Adrenal gland (tissue), 9 donors: ENCODE measurements at regions not wholly inside any gene's neighbourhood (a gene's known extent, or its start where the extent isn't known, plus 50 kb on each side); places are given as distances from the start of the nearest gene placed in this dataset.

ENCODE experiments used
- DNase-seq, 7 donors: peaks; one replicate each; pipeline ENCODE4 v3.0.0-alpha.2; 2019 to 2020
- H3K27ac ChIP-seq, 5 donors: fragments of 200-600 bp; sonication (generic) in 4 of 5; 1 replicate in 3 of 5; 2 replicates in 2 of 5; pipeline versions ENCODE4 v1.5.1 to v1.8.0; 2016 to 2020; ENCODE audit warnings: mild to moderate bottlenecking in 1 of 5
- H3K27me3 ChIP-seq: fragments of 200-600 bp; 2 replicates; pipeline ENCODE4 v1.8.0; 2021
- H3K36me3 ChIP-seq, 2 donors: fragments of 200-600 bp; replicated peaks in 1 of 2; 1 replicate in 1 of 2; 2 replicates in 1 of 2; pipeline versions ENCODE4 v1.5.1 to v1.8.0; 2018 to 2022
- H3K4me1 ChIP-seq, 2 donors: fragments of 200-600 bp; replicated peaks in 1 of 2; 1 replicate in 1 of 2; 2 replicates in 1 of 2; pipeline versions ENCODE4 v1.5.1 to v1.8.0; 2018 to 2021
- H3K4me3 ChIP-seq, 4 donors: fragments of 200-600 bp; sonication (generic) in 3 of 4; one replicate each; pipeline ENCODE4 v1.5.1; 2016 to 2018
- H3K9me3 ChIP-seq, 3 donors: fragments of 200-600 bp; sonication (generic) in 1 of 3; replicated peaks in 1 of 3; 1 replicate in 2 of 3; 2 replicates in 1 of 3; pipeline versions ENCODE4 v1.5.1 to v1.8.0; 2016 to 2021
- CTCF ChIP-seq, 6 experiments: fragments of 450-650 bp in 4 of 6; fragments of 200-600 bp in 2 of 6; sonication (generic) in 1 of 6; IDR thresholded peaks; 1 replicate in 5 of 6; 2 replicates in 1 of 6; pipeline versions ENCODE4 v1.5.1 to v1.8.0; 2016 to 2021; ENCODE audit warnings: antibody characterized with exemption in 6 of 6, mild to moderate bottlenecking in 2 of 6, moderate library complexity in 1 of 6
- POLR2A ChIP-seq, 2 donors: fragments of 450-650 bp; IDR thresholded peaks; one replicate each; pipeline ENCODE4 v1.6.1; 2017; ENCODE audit warnings: antibody characterized with exemption in 2 of 2, mild to moderate bottlenecking in 2 of 2, moderate library complexity in 1 of 2
- WGBS, 4 donors: extraction: QIAGEN DNeasy Blood & Tissue Kit in 2 of 4; methylation state at CpG; one replicate each; pipeline versions ENCODE4 v1.1.5 to v1.1.7; 2013 to 2017; 5-methylcytosine and 5-hydroxymethylcytosine counted together
- intact Hi-C, 2 donors: fragments of 100-400 bp; cut with DNase I; formaldehyde crosslinking; loops; one replicate each; pipeline versions ENCODE4 v1.14.1 to v1.15.0; 2022 to 2023
- donor health status: healthy with polysubstance abuse.
- donor health status: Bipolar disorder and iron deficiency.
- donor health status: DM: yes; HTN: yes; CAD: no.
- donor health status: DM: no; HTN: no; CAD: no.
- donor health status: DM: no; HTN: no; CAD: no.

DNA sequence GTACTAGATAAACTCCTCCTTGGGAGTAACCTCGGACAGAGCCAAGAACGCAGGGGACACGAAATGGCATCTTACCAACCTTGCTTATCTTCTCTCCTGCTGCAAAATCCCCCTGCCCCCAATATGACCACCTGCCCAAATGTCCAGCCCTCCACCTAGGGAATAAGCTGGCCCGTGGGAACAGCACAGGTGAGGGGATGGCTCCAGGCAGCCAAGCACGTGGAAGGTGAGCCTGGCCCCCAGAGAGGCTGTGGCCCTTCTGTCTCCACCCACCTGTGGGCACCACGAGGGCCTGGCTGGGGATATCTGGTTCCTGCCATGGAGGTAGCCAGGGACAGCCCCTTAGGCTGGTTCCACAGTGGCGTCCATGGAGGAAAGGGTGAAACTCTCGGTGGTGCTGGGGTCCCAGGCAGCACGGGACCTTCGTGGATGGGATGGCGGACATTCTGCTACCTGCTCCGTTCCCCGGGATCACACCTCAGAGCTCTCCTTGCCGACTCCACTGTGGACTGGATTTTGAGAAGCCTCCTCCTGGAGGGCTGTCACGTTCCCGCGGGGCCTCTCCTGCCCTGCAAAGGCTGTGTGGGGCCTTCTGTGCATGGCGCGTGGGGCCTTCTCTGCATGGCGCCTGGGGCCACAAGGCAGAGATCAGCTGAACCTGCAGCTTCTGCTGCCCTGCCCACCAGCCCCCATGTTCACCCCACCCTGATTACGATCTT is 388.5 kb upstream of the TNRC6C start:
- Histone ChIP-seq H3K36me3 (no peaks in the 10 kb centered on the region), H3K9me3 (no peaks in the 10 kb centered on the region), H3K27ac (no peak overlapping the region), H3K27me3 (peaks cover 11% of the 10 kb centered on the region), H3K4me1 (no peaks in the 10 kb centered on the region), H3K4me3 (no peak overlapping the region)
- TF ChIP-seq POLR2A (IDR thresholded peaks at IDR 0.05) (no peak), CTCF (IDR thresholded peaks at IDR 0.05) (no peak)
- no peak for DNase-seq
- intact Hi-C loops: no loop called here
- WGBS, 4 donors: 82 to 91% (median 89%) methylated on average over 16 to 21 of the region's 21 CpGs

- intact Hi-C loops: no loop called here
- Histone ChIP-seq H3K4me1 (no peaks in the 10 kb centered on the region), H3K36me3 (no peaks in the 10 kb centered on the region), H3K27me3 (peaks cover 7% of the 10 kb centered on the region), H3K4me3 (no peak overlapping the region), H3K27ac (no peak overlapping the region), H3K9me3 (no peaks in the 10 kb centered on the region)
- 88 to 93% (median 91%) methylated on average over 4 to 7 of the region's 7 CpGs; no CpG with 5 or more reads in 1 of the 4 donors for WGBS, 4 donors
- DNase-seq: no peak
- TF ChIP-seq POLR2A (IDR thresholded peaks at IDR 0.05) (no peak), CTCF (IDR thresholded peaks at IDR 0.05) (no peak)
Observed at GRCh38 chr17:77570565-77570898, 388.0 kb upstream of the TNRC6C start.

DNA sequence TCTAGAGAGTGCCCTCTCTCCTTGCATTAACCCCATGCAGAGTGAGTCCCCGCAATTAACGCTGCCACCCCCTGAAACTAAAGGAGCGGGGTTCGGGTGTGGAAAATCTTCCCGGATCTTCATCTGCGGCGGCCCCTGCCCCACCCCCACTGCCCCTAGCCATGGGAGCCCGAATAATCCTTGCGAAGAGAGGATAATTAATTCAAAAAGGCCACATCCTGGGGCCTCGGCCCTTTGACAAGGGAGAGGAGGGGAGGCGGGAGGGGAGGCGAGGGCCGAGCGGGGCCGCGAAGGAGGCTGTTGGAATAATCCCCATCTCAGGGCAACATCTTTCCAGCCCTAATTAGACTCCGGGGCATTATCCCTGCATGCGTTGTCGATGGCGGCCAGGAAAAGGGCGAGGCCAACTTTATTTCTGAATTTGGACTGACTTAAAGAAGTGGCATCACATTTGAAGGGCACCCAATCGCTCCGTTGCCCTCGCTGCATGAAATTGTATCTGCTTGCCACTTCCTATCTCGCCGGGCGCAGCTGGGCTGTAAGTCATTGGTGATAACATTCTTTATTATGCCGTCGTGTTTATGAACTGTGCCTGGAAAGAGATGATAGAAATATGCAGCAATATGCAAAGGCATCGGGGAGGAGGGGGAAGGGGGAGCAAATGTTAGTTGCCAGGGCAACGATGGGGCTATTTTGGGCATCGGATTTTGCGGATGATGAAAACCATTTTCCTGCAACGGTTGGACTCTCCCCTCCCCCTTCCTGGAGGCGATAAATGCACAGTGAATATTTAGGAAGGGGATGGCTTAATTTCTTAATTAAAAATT is 387.1 kb upstream of the TNRC6C start:
- TF ChIP-seq POLR2A (IDR thresholded peaks at IDR 0.05) (no peak), CTCF (IDR thresholded peaks at IDR 0.05) (no peak)
- Histone ChIP-seq H3K4me1 (no peaks in the 10 kb centered on the region), H3K9me3 (no peaks in the 10 kb centered on the region), H3K27me3 (peaks cover 7% of the 10 kb centered on the region), H3K36me3 (no peaks in the 10 kb centered on the region), H3K27ac (no peak overlapping the region), H3K4me3 (peak overlapping the region in 1 of 4 donors; percentile 26)
- no peak for DNase-seq
- 22 to 24% (median 23%) methylated on average over 14 to 35 of the region's 35 CpGs for WGBS, 4 donors
- intact Hi-C loops: no loop called here

DNA sequence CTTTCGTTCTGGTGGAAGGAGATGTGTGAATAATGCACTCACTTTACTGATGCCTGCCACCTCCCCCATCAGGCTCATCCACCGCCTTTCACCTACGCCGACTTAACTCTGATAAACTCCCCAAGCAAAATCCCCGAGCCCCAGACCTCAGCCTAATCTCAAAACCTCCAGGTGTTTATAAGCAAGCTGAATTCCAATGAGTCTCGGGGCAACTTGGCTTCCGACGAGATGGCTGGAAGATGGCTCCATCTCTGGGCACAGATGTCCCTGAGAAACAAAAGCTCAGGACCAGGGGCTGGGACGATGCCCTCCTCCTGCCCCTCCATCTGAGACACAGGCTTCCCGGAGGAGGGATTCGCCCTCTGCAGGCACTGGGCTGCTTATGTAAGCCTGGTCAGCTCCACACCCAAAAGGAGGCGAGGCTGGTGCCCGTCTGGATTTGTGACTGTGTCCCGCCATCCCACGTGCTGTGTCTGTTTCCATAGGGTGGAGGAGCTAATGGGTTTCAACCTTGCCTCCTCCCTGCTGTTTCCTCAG is 386.4 kb upstream of the TNRC6C start:
- intact Hi-C loops: no loop called here
- Histone ChIP-seq H3K9me3 (no peaks in the 10 kb centered on the region), H3K4me3 (peak overlapping the region in 1 of 4 donors; percentile 26), H3K4me1 (no peaks in the 10 kb centered on the region), H3K27me3 (peaks cover 7% of the 10 kb centered on the region), H3K27ac (no peak overlapping the region), H3K36me3 (no peaks in the 10 kb centered on the region)
- WGBS, 4 donors: 22 to 32% (median 27%) methylated on average over 10 to 15 of the region's 15 CpGs
- no peak for DNase-seq
- TF ChIP-seq CTCF (IDR thresholded peaks at IDR 0.05) (no peak), POLR2A (IDR thresholded peaks at IDR 0.05) (no peak)
